HepG2 (cell line): ENCODE measurements at regions not wholly inside any gene's neighbourhood (a gene's known extent, or its start where the extent isn't known, plus 50 kb on each side); places are given as distances from the start of the nearest gene placed in this dataset.

Source experiments
- ATAC-seq: fragments of 200-7000 bp; cut with Tn5 transposase; 3 replicates; pipeline ENCODE4 v1.9.1; 2020; ENCODE audit warnings: mild to moderate bottlenecking, moderate library complexity
- BruUV-seq: library from RNA; stranded (reverse); fragments of 400-500 nt; replicated peaks from 2 replicates; lab custom pipeline; 2021; lab: Mats Ljungman, UMichigan
- CTCF ChIA-PET: fragments of 300-600 bp; formaldehyde crosslinking; extraction: SDS; loops from one replicate; lab custom pipeline; 2021; ENCODE audit warnings: low total read pairs, inconsistent platforms, low intra/inter-chr PET ratio; lab: Yijun Ruan, JAX
- POLR2A ChIA-PET: fragments of 350-600 bp; sonication (Branson Sonifier 250); formaldehyde crosslinking; loops from one replicate; lab custom pipeline; 2020; ENCODE audit warnings: antibody characterized with exemption, inconsistent platforms; lab: Yijun Ruan, JAX
- DNase-seq: peaks from one replicate; pipeline ENCODE4 v3.0.0-alpha.2; 2015; ENCODE audit warnings: low spot score
- FAIRE-seq: peaks from 3 replicates; lab custom pipeline; 2011; peaks lifted over from hg19 to GRCh38; lab: Jason Lieb, UNC
- H2AFZ ChIP-seq: one replicate; pipeline ENCODE4 v1.6.1; 2011; ENCODE audit warnings: low read length, inconsistent platforms
- H3K27ac ChIP-seq: fragments of 300-600 bp; 3 replicates; pipeline ENCODE4 v1.8.0; 2011; ENCODE audit warnings: mixed run types, mild to moderate bottlenecking, mixed read lengths, low read length, inconsistent platforms; ENCODE audit not compliant: insufficient read depth; ENCODE audit errors: extremely low read length
- H3K27me3 ChIP-seq, 2 experiments: fragments of 200-600 bp in 1 of 2; 2 replicates in 1 of 2; 3 replicates in 1 of 2; pipeline versions ENCODE4 v1.6.0 to v1.8.0; 2011; ENCODE audit warnings: low read length in 2 of 2, mild to moderate bottlenecking in 2 of 2, moderate library complexity in 2 of 2, inconsistent platforms in 1 of 2; ENCODE audit not compliant: insufficient read depth in 2 of 2, control insufficient read depth in 1 of 2
- H3K36me3 ChIP-seq, 2 experiments: fragments of 200-600 bp in 1 of 2; replicated peaks in 1 of 2; 2 replicates in 1 of 2; 3 replicates in 1 of 2; pipeline versions ENCODE4 v1.5.1 to v1.8.0; 2011; ENCODE audit warnings: low read length in 2 of 2, inconsistent platforms in 1 of 2; ENCODE audit not compliant: insufficient read depth in 2 of 2, control insufficient read depth in 1 of 2
- H3K4me1 ChIP-seq: 2 replicates; pipeline ENCODE4 v1.5.1; 2012; ENCODE audit warnings: low read length, inconsistent platforms; ENCODE audit not compliant: insufficient read depth
- H3K4me2 ChIP-seq: 2 replicates; pipeline ENCODE4 v1.6.0; 2011; ENCODE audit warnings: low read depth, low read length, inconsistent platforms
- H3K4me3 ChIP-seq, 3 experiments: fragments of 200-600 bp in 1 of 3; sonication (generic), shearing (Covaris generic) in 1 of 3; replicated peaks in 1 of 3; 2 replicates each; pipeline ENCODE4 v1.5.1; 2011 to 2016; ENCODE audit warnings: low read length in 3 of 3, inconsistent platforms in 2 of 3, low read depth in 2 of 3, mild to moderate bottlenecking in 2 of 3, control low read depth in 1 of 3, mixed read lengths in 1 of 3; ENCODE audit not compliant: insufficient read depth in 1 of 3
- H3K79me2 ChIP-seq: one replicate; pipeline ENCODE4 v1.6.1; 2011; ENCODE audit warnings: low read length, inconsistent platforms; ENCODE audit not compliant: insufficient read depth
- H3K9ac ChIP-seq: 2 replicates; pipeline ENCODE4 v1.6.0; 2011; ENCODE audit warnings: mild to moderate bottlenecking, low read depth, low read length, inconsistent platforms; ENCODE audit not compliant: insufficient read depth
- H3K9me3 ChIP-seq: 2 replicates; pipeline ENCODE4 v1.5.1; 2012; ENCODE audit warnings: mild to moderate bottlenecking, low read length
- H4K20me1 ChIP-seq: 2 replicates; pipeline ENCODE4 v1.6.0; 2011; ENCODE audit warnings: inconsistent platforms, mild to moderate bottlenecking, low read length, moderate library complexity; ENCODE audit not compliant: insufficient read depth
- FOXP4 ChIP-seq: sonication (generic); formaldehyde crosslinking; IDR thresholded peaks from 2 replicates; pipeline ENCODE4 v1.4.0; 2020; ENCODE audit warnings: missing genetic modification reagents
- MED1 ChIP-seq: sonication (generic); formaldehyde crosslinking; IDR thresholded peaks from 2 replicates; pipeline ENCODE4 v1.4.0; 2020; ENCODE audit warnings: missing genetic modification reagents
- MTA3 ChIP-seq: sonication (generic); formaldehyde crosslinking; IDR thresholded peaks from 2 replicates; pipeline ENCODE4 v1.4.0; 2020; ENCODE audit warnings: missing genetic modification reagents
- NFYC ChIP-seq: IDR thresholded peaks from 2 replicates; pipeline ENCODE4 v1.6.1; 2016; ENCODE audit warnings: missing genetic modification reagents, missing compliant biosample characterization
- NPAS2 ChIP-seq: sonication (generic); formaldehyde crosslinking; IDR thresholded peaks from 2 replicates; pipeline ENCODE4 v1.8.0; 2022; ENCODE audit warnings: mild to moderate bottlenecking, missing genetic modification reagents, borderline replicate concordance
- SIN3A ChIP-seq: IDR thresholded peaks from 2 replicates; pipeline ENCODE4 v1.6.1; 2011; ENCODE audit warnings: low read depth, mild to moderate bottlenecking, control low read depth, low read length, borderline replicate concordance
- ZFP1 ChIP-seq: IDR thresholded peaks from 2 replicates; pipeline ENCODE4 v1.6.1; 2016
- ZNF549 ChIP-seq: sonication (generic); formaldehyde crosslinking; IDR thresholded peaks from 2 replicates; pipeline ENCODE4 v1.5.0; 2020; ENCODE audit warnings: missing genetic modification reagents
- ZNF589 ChIP-seq: sonication (generic); formaldehyde crosslinking; conservative IDR thresholded peaks from 2 replicates; pipeline ENCODE4 v1.8.0; 2022; ENCODE audit warnings: mild to moderate bottlenecking, moderate library complexity, missing genetic modification reagents
- WGBS: methylation state at CpG from one replicate; pipeline ENCODE4 v1.1.6; 2017; ENCODE audit warnings: low lambda C conversion rate; 5-methylcytosine and 5-hydroxymethylcytosine counted together
- in situ Hi-C: cut with HindIII; loops from 2 replicates; pipeline ENCODE4 v1.10.0; 2017; ENCODE audit warnings: low pct_unique_long_range_greater_than_20kb; ENCODE audit not compliant: extremely low pct_ligation_motif_present
- intact Hi-C: fragments of 100-400 bp; cut with micrococcal nuclease; formaldehyde crosslinking; loops from one replicate; pipeline ENCODE4 v1.10.0; 2022; ENCODE audit not compliant: unreplicated experiment

DNA sequence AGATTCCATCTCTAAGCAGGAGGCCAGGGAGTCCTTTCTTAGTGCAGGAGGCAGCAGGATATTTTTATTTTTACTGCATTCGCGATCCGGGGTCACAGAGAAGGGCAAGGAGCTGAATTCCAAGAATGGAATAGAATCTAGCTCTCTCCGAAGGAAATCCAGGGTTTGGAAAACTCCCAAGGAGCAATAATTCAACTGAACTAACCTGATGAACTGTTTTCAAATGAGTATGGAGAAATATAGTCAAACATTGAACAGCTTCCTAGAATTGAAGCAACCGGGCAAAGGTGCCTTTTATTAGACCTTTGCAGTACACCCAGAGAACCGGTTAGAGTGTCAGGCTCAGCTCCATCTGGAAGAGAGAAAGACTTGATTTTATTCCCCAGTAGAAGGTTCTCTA is 120.7 kb upstream of the MAF start:
- Histone ChIP-seq H3K27ac (no peak overlapping the region), H3K27me3 (no peaks in the 10 kb centered on the region), H3K9ac (no peak overlapping the region), H3K36me3 (no peaks in the 10 kb centered on the region), H4K20me1 (no peaks in the 10 kb centered on the region), H3K79me2 (no peaks in the 10 kb centered on the region), H2AFZ (no peak overlapping the region), H3K4me3 (no peak overlapping the region), H3K9me3 (peaks cover 16% of the 10 kb centered on the region), H3K4me1 (peaks cover 7% of the 10 kb centered on the region; the same call in 1 of the 2 replicates), H3K4me2 (no peak overlapping the region)
- 38% methylated on average over 6 of the region's 6 CpGs for WGBS
- ATAC-seq (no peak), DNase-seq (no peak), FAIRE-seq (no peak)
- ChIA-PET POLR2A (no interaction called here), CTCF (no interaction called here)
- intact Hi-C loops (no loop called here), in situ Hi-C loops (no loop called here)
- TF ChIP-seq ZNF589 (no peak), FOXP4 (no peak), ZFP1 (CRISPR knock-in tag) (no peak)
- no TSS peak for BruUV-seq

DNA sequence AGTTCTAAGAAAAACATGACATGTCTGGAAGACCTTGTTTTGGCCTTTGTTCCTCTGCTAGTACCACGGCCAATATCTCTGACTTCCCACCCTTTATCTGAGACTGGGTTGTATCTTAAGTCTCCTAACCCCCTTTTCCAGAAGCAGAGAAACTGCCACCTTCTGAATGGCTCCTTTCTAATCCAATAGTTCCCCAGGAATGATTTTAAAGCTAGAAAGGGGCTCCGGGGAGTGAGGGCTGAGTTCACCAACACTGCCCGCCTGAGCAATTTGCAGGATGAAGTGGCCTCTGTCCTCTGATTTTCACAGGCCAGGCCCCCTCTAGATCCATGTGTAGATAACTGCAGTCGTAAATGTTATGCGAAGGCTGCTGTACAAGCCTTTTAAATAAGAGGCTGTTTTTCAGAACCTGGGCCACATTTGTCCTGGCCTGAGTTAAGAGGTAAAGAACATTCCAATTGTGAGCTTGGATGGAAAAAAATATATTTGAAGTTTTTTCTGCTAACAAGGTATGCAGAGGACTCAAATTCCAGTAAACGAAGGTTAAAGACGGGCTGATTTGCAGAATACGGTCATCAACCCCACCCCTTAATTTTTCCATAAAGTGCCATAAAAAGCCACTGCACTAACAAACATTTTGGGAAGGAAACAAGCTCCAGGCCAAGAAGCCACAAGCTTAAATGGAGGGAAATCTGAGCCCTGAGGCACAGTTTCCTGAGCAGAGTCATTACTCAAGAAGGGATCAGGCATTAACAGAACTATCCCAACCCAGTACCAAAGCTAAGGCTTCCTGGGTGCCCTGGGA is 117.0 kb upstream of the MAF start:
- H4K20me1 ChIP-seq: no peaks in the 10 kb centered on the region
- no peaks in the 10 kb centered on the region for H3K27me3 ChIP-seq
- ChIA-PET POLR2A (no interaction called here), CTCF (no interaction called here)
- no peak for FAIRE-seq
- WGBS: 44% methylated on average over 8 of the region's 8 CpGs
- intact Hi-C loops: no loop called here
- BruUV-seq: no TSS peak
- no peaks in the 10 kb centered on the region for H3K4me1 ChIP-seq
- TF ChIP-seq MTA3 (CRISPR knock-in tag) (no peak), MED1 (CRISPR knock-in tag) (no peak), NPAS2 (no peak), SIN3A (no peak), NFYC (CRISPR knock-in tag) (no peak), ZNF549 (CRISPR knock-in tag) (no peak)
- H3K9ac ChIP-seq: no peak overlapping the region
- H2AFZ ChIP-seq: no peak overlapping the region
- H3K4me3 ChIP-seq: no peak overlapping the region
- DNase-seq: no peak
- ATAC-seq: no peak
- H3K79me2 ChIP-seq: no peaks in the 10 kb centered on the region
- H3K4me2 ChIP-seq: no peak overlapping the region
- in situ Hi-C loops: no loop called here
- H3K9me3 ChIP-seq: peaks cover 18% of the 10 kb centered on the region; the same call in 1 of the 2 replicates
- no peaks in the 10 kb centered on the region for H3K36me3 ChIP-seq
- H3K27ac ChIP-seq: no peak overlapping the region
